ENCODE measurements at regions not wholly inside any gene's neighbourhood (a gene's known extent, or its start where the extent isn't known, plus 50 kb on each side); places are given as distances from the start of the nearest gene placed in this dataset.
"Not testable (repeated sequence)": the region's sequence is repeated elsewhere in the genome, so short reads cannot be mapped to it uniquely, and the experiment has no call there.

- intact Hi-C loops (cut with DNase I) = no loop called here
- H3K36me3 ChIP-seq = no peaks in the 10 kb centered on the region
- ATAC-seq (no peak), DNase-seq (no peak)
- no peak overlapping the region for H3K4me3 ChIP-seq
- no peak for TF ChIP-seq CTCF (IDR thresholded peaks at IDR 0.05)
- no peak overlapping the region for H3K27ac ChIP-seq
- no peaks in the 10 kb centered on the region for H3K9me3 ChIP-seq
- H3K27me3 ChIP-seq = no peaks in the 10 kb centered on the region
- no peaks in the 10 kb centered on the region for H3K4me1 ChIP-seq
These were observed 171.0 kb downstream of the ARL5B start for GRCh38 chr10:18830277-18830676.

- H3K4me1 ChIP-seq; H3K27me3 ChIP-seq; H3K36me3 ChIP-seq; H3K9me3 ChIP-seq; H3K27ac ChIP-seq; intact Hi-C loops (cut with DNase I); DNase-seq; ATAC-seq; H3K4me3 ChIP-seq: not testable (repeated sequence)
These were observed 192.0 kb upstream of the MALRD1 start for GRCh38 chr10:18856623-18857022.

- H3K4me1 ChIP-seq = no peaks in the 10 kb centered on the region
- intact Hi-C loops (cut with DNase I) = no loop called here
- TF ChIP-seq CTCF (IDR thresholded peaks at IDR 0.05) = no peak
- no peak overlapping the region for H3K4me3 ChIP-seq
- ATAC-seq (no peak), DNase-seq (no peak)
- no peaks in the 10 kb centered on the region for H3K36me3 ChIP-seq
- H3K9me3 ChIP-seq = no peaks in the 10 kb centered on the region
- no peak overlapping the region for H3K27ac ChIP-seq
- no peaks in the 10 kb centered on the region for H3K27me3 ChIP-seq
These were observed 188.9 kb upstream of the MALRD1 start for GRCh38 chr10:18859659-18860058.

- H3K27ac ChIP-seq = no peak overlapping the region
- no peak overlapping the region for H3K4me3 ChIP-seq
- ATAC-seq (no peak), DNase-seq (no peak)
- H3K27me3 ChIP-seq = no peaks in the 10 kb centered on the region
- no peaks in the 10 kb centered on the region for H3K4me1 ChIP-seq
- H3K9me3 ChIP-seq = no peaks in the 10 kb centered on the region
- no peak for TF ChIP-seq CTCF (IDR thresholded peaks at IDR 0.05)
- no peaks in the 10 kb centered on the region for H3K36me3 ChIP-seq
- intact Hi-C loops (cut with DNase I) = no loop called here
These were observed 188.4 kb upstream of the MALRD1 start for GRCh38 chr10:18860186-18860585.

GRCh38 chr10:18860631-18861240, 187.9 kb upstream of the MALRD1 start:
- TF ChIP-seq CTCF (IDR thresholded peaks at IDR 0.05) = no peak
- intact Hi-C loops (cut with DNase I) = no loop called here
- no peak for ATAC-seq

GRCh38 chr10:18861382-18861781, 187.2 kb upstream of the MALRD1 start:
- intact Hi-C loops (cut with DNase I) = no loop called here
- Histone ChIP-seq H3K27ac (no peak overlapping the region), H3K4me3 (no peak overlapping the region), H3K9me3 (no peaks in the 10 kb centered on the region), H3K36me3 (no peaks in the 10 kb centered on the region), H3K4me1 (no peaks in the 10 kb centered on the region), H3K27me3 (no peaks in the 10 kb centered on the region)
- no peak for DNase-seq
- ATAC-seq = no peak
- TF ChIP-seq CTCF (IDR thresholded peaks at IDR 0.05) = no peak

More at GRCh38 chr10:18860631-18861240, 187.9 kb upstream of the MALRD1 start:
- H3K36me3 ChIP-seq = no peaks in the 10 kb centered on the region
- H3K27me3 ChIP-seq = no peaks in the 10 kb centered on the region
- DNase-seq = no peak
- no peaks in the 10 kb centered on the region for H3K4me1 ChIP-seq
- H3K27ac ChIP-seq = no peak overlapping the region
- H3K4me3 ChIP-seq = no peak overlapping the region
- H3K9me3 ChIP-seq = no peaks in the 10 kb centered on the region

Measured in upper lobe of right lung (tissue), 1 donor.